Fibroblast of villous mesenchyme (primary cell): ENCODE measurements at regions not wholly inside any gene's neighbourhood (a gene's known extent, or its start where the extent isn't known, plus 50 kb on each side); places are given as distances from the start of the nearest gene placed in this dataset.
"Not testable (repeated sequence)": the region's sequence is repeated elsewhere in the genome, so short reads cannot be mapped to it uniquely, and the experiment has no call there.

Source experiments
- DNase-seq: peaks from one replicate; pipeline ENCODE4 v3.0.0-alpha.2; 2010; ENCODE audit warnings: low read depth
- H3K4me3 ChIP-seq: 2 replicates; pipeline ENCODE4 v1.5.1; 2011; ENCODE audit warnings: low read depth, mild to moderate bottlenecking, low read length
- TF ChIP-seq, protein P1 (sequence below): IDR thresholded peaks from 2 replicates; pipeline ENCODE4 v1.5.1; 2012; ENCODE audit warnings: low read depth, mild to moderate bottlenecking, low read length; ENCODE audit not compliant: insufficient read depth

DNA sequence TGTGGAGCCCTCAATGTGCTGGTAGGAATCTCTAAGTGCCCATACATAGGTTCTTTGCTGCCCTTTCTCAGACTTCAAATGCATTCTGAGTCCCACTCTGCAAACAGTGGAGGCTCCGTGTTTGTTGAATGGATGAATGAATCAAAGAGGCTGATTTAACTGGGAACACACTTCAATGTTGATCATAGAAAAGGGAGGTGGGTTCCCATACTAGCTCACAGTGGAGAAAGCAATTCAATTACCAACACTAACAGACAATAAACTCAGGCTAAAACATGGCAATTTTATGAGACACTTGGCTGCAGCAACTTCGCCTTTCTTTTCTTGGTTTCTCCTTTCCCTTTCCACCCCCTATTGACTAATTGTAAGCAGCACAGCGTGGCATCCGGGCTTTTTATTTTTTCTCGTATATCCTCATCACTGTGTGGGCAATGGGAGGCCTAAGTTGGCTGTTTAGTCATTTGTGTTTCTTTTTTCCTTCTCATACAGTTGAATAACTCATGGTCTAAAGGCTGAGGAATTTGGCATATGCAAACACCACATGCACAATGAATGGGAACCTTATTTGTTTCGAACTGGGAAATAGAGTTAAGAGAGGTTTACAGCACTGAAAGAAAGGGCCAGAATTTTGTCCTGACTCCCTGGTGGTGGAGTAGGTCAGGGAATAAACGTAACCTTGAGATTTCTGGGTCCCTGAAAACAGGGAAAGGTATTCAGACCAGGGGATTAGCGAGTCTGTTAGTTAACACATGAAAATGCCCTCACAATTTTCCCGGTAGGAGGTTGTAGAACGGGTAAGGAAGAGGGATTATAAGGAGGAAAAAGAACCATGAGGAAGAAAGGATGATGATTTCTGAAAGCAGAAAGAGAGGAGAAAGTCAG lies 858.5 kb downstream of the KCNMA1 start:
- TF ChIP-seq, protein P1, sequence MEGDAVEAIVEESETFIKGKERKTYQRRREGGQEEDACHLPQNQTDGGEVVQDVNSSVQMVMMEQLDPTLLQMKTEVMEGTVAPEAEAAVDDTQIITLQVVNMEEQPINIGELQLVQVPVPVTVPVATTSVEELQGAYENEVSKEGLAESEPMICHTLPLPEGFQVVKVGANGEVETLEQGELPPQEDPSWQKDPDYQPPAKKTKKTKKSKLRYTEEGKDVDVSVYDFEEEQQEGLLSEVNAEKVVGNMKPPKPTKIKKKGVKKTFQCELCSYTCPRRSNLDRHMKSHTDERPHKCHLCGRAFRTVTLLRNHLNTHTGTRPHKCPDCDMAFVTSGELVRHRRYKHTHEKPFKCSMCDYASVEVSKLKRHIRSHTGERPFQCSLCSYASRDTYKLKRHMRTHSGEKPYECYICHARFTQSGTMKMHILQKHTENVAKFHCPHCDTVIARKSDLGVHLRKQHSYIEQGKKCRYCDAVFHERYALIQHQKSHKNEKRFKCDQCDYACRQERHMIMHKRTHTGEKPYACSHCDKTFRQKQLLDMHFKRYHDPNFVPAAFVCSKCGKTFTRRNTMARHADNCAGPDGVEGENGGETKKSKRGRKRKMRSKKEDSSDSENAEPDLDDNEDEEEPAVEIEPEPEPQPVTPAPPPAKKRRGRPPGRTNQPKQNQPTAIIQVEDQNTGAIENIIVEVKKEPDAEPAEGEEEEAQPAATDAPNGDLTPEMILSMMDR = peak; percentile 3
- H3K4me3 ChIP-seq = no peak overlapping the region

DNA sequence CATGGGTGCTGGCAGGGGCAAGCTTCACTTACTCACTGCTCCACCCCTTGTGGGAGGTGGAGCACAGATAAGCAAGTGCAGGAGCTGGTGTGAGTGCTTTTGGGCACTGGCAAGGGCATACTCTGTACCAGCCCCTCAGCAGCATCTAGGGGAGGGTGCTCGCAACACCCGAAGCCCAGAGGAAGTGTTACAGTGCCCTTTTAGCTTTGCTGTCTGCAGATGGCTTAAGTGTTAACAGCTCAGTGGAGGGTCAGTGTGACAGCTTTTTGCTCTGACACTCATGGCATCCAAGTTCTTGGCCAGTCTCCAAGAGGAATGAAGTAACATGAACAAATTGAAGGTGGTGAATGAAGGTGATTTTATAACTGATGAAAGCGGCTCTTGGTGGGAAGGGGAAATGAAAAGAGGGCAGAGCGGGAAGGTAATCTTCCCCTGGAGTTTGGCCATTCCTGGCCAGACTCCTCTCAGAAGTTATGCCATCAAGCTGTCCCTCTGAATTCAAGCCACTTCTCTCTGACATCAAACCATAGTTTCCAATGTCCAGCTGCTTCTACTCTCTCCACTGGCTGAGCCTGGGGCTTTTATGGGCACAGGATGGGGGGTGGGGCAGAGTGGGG lies 862.5 kb downstream of the KCNMA1 start:
- no peak for DNase-seq
- TF ChIP-seq, protein P1 = no peak
- H3K4me3 ChIP-seq = no peak overlapping the region

More for the DNA sequence above, 858.5 kb downstream of the KCNMA1 start:
- DNase-seq = peak; percentile 2

DNA sequence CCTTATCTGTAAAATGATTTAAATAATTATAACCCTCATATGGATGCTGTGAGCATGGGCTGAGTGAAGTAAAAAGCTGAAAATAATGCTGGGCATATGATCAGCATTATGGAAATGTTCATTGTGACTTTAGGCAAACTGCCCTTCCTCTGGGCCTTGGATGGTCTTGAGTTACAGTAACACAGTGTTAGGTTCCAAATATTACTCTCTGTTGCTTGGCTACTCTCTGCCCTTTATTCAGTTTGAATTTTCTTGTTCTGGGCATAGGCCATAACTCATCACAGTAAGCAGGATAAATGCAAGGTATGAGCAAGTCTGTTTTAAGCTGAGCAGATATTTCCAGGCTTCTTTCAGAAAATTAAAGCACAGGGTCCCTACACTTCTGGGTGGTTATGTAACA lies 868.0 kb downstream of the KCNMA1 start:
- DNase-seq = no peak
- TF ChIP-seq, protein P1 = no peak
- no peak overlapping the region for H3K4me3 ChIP-seq

DNA sequence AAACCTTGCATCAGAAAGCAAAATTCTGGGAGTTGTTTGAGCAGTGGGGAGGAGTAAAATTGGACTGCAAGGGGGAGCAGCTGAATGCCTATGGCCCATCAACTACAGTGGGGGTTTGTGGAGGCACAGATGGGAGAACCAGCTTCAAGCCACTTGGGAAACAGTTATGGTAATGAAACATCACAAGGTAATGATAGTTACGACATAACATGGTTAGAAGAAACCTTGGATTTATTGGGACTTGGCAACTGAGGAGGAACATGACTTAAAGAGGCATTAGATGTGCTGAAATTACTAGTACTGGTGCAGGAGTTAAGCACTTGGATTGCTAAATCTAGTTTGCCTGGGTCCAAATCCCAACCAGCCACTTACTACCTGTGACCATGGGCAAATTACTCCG lies 868.4 kb downstream of the KCNMA1 start:
- no peak overlapping the region for H3K4me3 ChIP-seq
- no peak for DNase-seq
- TF ChIP-seq, protein P1 = no peak

DNA sequence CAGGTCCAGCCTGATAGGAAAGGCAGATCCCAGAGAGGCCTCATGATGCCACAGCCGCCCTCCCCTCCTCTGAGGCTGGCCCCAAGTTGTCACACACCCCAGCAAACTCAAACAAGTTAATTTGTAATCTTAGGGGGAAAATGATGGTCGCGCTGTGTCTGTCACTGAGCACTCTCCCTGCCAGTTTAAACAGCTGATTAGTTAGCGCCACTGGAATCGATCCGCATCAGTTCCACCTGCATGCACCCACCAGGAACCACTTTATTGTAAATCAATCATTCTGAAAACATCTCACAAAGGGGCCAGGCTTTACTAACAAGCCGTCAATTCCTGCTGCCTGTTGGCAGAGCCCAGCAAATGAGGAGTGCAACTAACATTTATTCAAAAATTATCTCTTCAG lies 870.9 kb downstream of the KCNMA1 start:
- no peak overlapping the region for H3K4me3 ChIP-seq
- TF ChIP-seq, protein P1 = no peak
- DNase-seq = no peak

DNA sequence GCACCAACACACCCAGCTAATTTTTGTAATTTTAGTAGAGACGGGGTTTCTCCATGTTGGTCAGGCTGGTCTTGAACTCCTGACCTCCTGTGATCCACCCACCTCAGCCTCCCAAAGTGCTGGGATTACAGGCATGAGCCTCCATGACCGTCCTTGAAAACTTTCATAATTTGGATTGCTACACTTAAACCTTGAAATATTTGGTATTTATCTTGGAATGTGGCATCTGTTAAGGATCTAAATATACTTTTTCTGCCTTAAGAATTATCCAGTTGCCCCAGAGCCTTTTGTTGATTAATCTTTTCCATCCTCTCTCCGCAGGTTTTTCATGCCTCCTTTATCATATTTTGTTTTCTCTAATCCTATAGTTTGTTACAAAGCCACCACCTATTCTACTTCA lies 872.7 kb downstream of the KCNMA1 start:
- not testable (repeated sequence) for H3K4me3 ChIP-seq, DNase-seq

DNA sequence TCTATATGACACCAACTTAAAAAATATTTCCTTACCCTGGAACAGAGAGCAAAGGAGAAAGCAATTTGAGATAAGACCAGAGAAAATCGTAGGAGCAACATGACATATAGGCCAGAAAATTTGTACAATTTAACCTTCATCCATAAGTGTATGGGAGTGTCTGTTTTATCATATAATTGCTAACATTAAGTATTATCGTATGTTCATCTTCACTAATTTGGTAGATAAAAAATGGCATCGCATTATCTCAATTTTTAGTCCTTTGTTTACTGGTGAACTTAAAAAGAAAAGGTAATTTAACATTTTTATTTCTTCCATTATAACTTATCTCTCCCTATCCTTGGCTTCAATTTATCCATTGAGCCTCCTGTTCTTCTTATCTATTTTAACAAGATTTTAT lies 873.4 kb downstream of the KCNMA1 start:
- TF ChIP-seq, protein P1 = no peak
- H3K4me3 ChIP-seq = no peak overlapping the region
- no peak for DNase-seq
